Upper lobe of right lung (tissue), 1 donor: ENCODE measurements at regions not wholly inside any gene's neighbourhood (a gene's known extent, or its start where the extent isn't known, plus 50 kb on each side); places are given as distances from the start of the nearest gene placed in this dataset.

ENCODE experiments used
- ATAC-seq: fragments of 200-7000 bp; cut with Tn5 transposase; one replicate; pipeline ENCODE4 v1.9.1; 2020; ENCODE audit warnings: mild to moderate bottlenecking, moderate library complexity
- DNase-seq: peaks from one replicate; pipeline ENCODE4 v3.0.0-alpha.2; 2020
- H3K27ac ChIP-seq: fragments of 200-600 bp; one replicate; pipeline ENCODE4 v1.8.0; 2022
- H3K27me3 ChIP-seq: fragments of 200-600 bp; one replicate; pipeline ENCODE4 v1.8.0; 2022; ENCODE audit warnings: mild to moderate bottlenecking
- H3K36me3 ChIP-seq: fragments of 200-600 bp; one replicate; pipeline ENCODE4 v1.8.0; 2022
- H3K4me1 ChIP-seq: fragments of 200-600 bp; one replicate; pipeline ENCODE4 v1.8.0; 2022
- H3K4me3 ChIP-seq: fragments of 200-600 bp; one replicate; pipeline ENCODE4 v1.8.0; 2022; ENCODE audit warnings: mild to moderate bottlenecking
- H3K9me3 ChIP-seq: fragments of 200-600 bp; one replicate; pipeline ENCODE4 v1.8.0; 2022
- CTCF ChIP-seq: fragments of 200-600 bp; IDR thresholded peaks from one replicate; pipeline ENCODE4 v1.8.0; 2022; ENCODE audit warnings: antibody characterized with exemption
- intact Hi-C: fragments of 100-400 bp; cut with DNase I; formaldehyde crosslinking; loops from one replicate; pipeline ENCODE4 v1.11.0; 2022
- donor health status: DM: no; HTN: yes; CAD: no; lungs with severe emphysema.

GRCh38 chr18:61198486-61198885 is 134.7 kb upstream of the CDH20 start:
- no peak overlapping the region for H3K4me3 ChIP-seq
- TF ChIP-seq CTCF: no peak

DNA sequence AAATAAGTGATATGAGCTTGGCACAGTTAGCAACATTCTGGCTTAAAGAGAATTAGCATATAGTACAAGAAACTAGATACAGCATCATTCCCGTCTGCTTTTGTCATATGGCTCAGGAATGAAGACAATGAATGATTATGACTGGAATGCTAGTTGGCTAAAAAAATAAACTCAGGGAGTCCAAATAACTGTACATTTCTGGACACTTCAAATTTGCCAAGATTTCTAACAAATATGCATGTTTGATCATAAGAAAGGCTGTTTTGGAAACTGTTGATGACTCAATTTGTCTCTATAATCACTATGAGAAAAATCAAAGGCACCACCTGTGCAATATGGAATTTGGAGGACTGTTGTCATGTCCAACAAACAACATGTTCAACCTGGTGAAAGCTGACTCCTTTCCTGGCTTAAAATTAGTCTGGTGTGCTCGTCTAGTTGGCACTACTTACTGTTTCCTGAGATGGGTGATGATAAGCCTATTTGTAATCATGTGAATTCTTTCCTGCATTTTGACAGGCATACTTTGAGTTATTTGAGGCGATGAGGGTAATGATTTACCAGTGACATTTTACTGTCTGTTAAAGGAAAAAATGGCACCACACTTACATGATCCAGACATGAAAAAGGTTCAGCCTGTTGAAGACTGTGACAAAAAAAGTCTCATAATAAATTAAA is 133.9 kb upstream of the CDH20 start:
- intact Hi-C loops: no loop called here
- H3K9me3 ChIP-seq: no peaks in the 10 kb centered on the region
- no peak overlapping the region for H3K27ac ChIP-seq
- no peak overlapping the region for H3K4me3 ChIP-seq
- no peaks in the 10 kb centered on the region for H3K36me3 ChIP-seq
- DNase-seq (no peak), ATAC-seq (no peak)
- no peak for TF ChIP-seq CTCF
- H3K4me1 ChIP-seq: no peaks in the 10 kb centered on the region
- no peaks in the 10 kb centered on the region for H3K27me3 ChIP-seq

More at GRCh38 chr18:61198486-61198885, 134.7 kb upstream of the CDH20 start:
- no peaks in the 10 kb centered on the region for H3K4me1 ChIP-seq
- no peak for ATAC-seq
- H3K27ac ChIP-seq: no peak overlapping the region
- no peaks in the 10 kb centered on the region for H3K9me3 ChIP-seq
- intact Hi-C loops: no loop called here
- no peaks in the 10 kb centered on the region for H3K27me3 ChIP-seq
- DNase-seq: no peak
- no peaks in the 10 kb centered on the region for H3K36me3 ChIP-seq

- TF ChIP-seq CTCF: no peak
- Histone ChIP-seq H3K4me1 (no peaks in the 10 kb centered on the region), H3K9me3 (no peaks in the 10 kb centered on the region), H3K27ac (no peak overlapping the region), H3K4me3 (no peak overlapping the region), H3K27me3 (no peaks in the 10 kb centered on the region), H3K36me3 (no peaks in the 10 kb centered on the region)
- DNase-seq: no peak
- intact Hi-C loops: no loop called here
- no peak for ATAC-seq
These were observed 131.7 kb upstream of the CDH20 start for GRCh38 chr18:61201511-61201910.

GRCh38 chr18:61203151-61203550 is 130.1 kb upstream of the CDH20 start:
- no peak for TF ChIP-seq CTCF
- intact Hi-C loops: no loop called here
- no peak for ATAC-seq

DNA sequence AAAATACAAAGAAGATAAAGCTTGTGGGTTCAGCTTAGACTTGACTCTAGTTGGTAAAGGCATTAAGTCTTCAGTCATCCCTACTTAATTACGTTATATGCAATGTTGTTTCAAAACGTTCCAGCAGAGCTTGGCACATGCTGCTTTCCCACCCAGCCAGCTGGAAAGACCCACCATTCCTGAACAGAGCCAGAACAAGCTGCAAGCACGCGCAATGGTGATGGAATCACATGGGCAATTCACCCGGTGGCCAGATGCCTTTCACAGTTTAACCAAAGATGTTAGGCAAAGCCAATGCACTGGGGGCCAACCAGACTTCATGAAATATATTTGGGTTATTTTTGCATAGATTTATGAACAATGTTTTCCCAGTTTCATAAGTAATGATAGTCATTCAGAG is 123.4 kb upstream of the CDH20 start:
- H3K36me3 ChIP-seq: no peaks in the 10 kb centered on the region

More at GRCh38 chr18:61203151-61203550, 130.1 kb upstream of the CDH20 start:
- H3K4me3 ChIP-seq: no peak overlapping the region
- no peaks in the 10 kb centered on the region for H3K27me3 ChIP-seq
- H3K36me3 ChIP-seq: no peaks in the 10 kb centered on the region
- H3K27ac ChIP-seq: no peak overlapping the region
- DNase-seq: no peak
- H3K9me3 ChIP-seq: no peaks in the 10 kb centered on the region
- no peaks in the 10 kb centered on the region for H3K4me1 ChIP-seq

More for the DNA sequence above, 123.4 kb upstream of the CDH20 start:
- no peak overlapping the region for H3K27ac ChIP-seq
- no peak for TF ChIP-seq CTCF
- no peaks in the 10 kb centered on the region for H3K9me3 ChIP-seq
- no peak for DNase-seq
- H3K4me1 ChIP-seq: no peaks in the 10 kb centered on the region
- no peak for ATAC-seq
- H3K4me3 ChIP-seq: no peak overlapping the region
- no peaks in the 10 kb centered on the region for H3K27me3 ChIP-seq
- intact Hi-C loops: no loop called here
